HEK293T (cell line): ENCODE measurements at regions not wholly inside any gene's neighbourhood (a gene's known extent, or its start where the extent isn't known, plus 50 kb on each side); places are given as distances from the start of the nearest gene placed in this dataset.

ENCODE experiments used
- ARNT ChIP-seq: fragments of 450-650 bp; IDR thresholded peaks from 2 replicates; pipeline ENCODE4 v1.6.1; 2017; ENCODE audit warnings: mild to moderate bottlenecking
- BHLHE40 ChIP-seq: fragments of 450-650 bp; IDR thresholded peaks from 2 replicates; pipeline ENCODE4 v1.6.1; 2016; ENCODE audit warnings: mild to moderate bottlenecking, moderate library complexity, borderline replicate concordance
- FOXA1 ChIP-seq: fragments of 450-650 bp; IDR thresholded peaks from 2 replicates; pipeline ENCODE4 v1.6.1; 2016; ENCODE audit warnings: mild to moderate bottlenecking
- FOXK2 ChIP-seq: fragments of 450-650 bp; IDR thresholded peaks from 2 replicates; pipeline ENCODE4 v1.6.1; 2016; ENCODE audit warnings: mild to moderate bottlenecking
- FOXM1 ChIP-seq: fragments of 450-650 bp; IDR thresholded peaks from 2 replicates; pipeline ENCODE4 v1.6.1; 2017; ENCODE audit warnings: mild to moderate bottlenecking, borderline replicate concordance
- HDGF ChIP-seq: fragments of 450-650 bp; IDR thresholded peaks from 2 replicates; pipeline ENCODE4 v1.6.1; 2017; ENCODE audit warnings: antibody characterized with exemption, borderline replicate concordance
- LEF1 ChIP-seq: fragments of 450-650 bp; IDR thresholded peaks from 2 replicates; pipeline ENCODE4 v1.6.1; 2017; ENCODE audit warnings: mild to moderate bottlenecking, borderline replicate concordance
- NFRKB ChIP-seq: fragments of 450-650 bp; IDR thresholded peaks from 2 replicates; pipeline ENCODE4 v1.6.1; 2016; ENCODE audit warnings: mild to moderate bottlenecking, moderate library complexity
- SP1 ChIP-seq: fragments of 450-650 bp; IDR thresholded peaks from 2 replicates; pipeline ENCODE4 v1.6.1; 2017
- SUZ12 ChIP-seq: fragments of 450-650 bp; IDR thresholded peaks from 2 replicates; pipeline ENCODE4 v1.6.1; 2016; ENCODE audit warnings: mild to moderate bottlenecking
- TF ChIP-seq, protein P1 (sequence below): fragments of 450-650 bp; IDR thresholded peaks from 2 replicates; pipeline ENCODE4 v1.6.1; 2016

DNA sequence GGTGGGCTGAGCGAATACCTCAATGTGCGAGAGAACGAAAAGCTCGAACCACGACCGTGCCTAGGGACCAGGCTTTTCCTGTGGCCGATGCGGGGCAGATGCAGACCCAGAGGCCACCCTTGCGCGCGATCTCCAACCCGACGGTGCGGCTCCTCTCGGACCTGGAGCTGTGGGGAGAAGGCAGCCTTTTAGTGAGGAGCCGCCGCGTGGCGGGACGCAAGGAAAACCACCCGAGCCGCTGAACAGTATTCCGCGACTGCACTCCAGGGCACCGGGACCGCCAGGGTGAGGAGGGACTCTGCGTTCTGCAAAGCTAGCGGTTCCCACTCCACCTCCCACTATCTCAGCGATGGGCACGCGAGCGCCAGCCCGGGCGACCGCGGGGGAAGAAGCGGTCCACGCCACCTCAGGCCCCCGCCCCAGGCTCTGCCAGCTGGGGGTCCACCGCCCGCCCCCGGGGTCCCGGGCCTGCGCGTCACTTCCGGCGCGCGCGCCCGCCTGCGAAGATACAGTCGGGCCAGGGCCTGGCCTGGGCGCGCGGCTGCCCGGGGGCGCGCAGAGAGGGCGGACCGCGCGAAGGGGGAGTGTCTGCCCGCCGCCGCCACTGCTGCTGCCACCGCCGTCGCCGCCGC lies 66.5 kb upstream of the PRKACB start:
- TF ChIP-seq ARNT (0 out of 2 replicates have a peak, but pooled peaks have one; percentile 46), NFRKB (no peak), SUZ12 (no peak), FOXA1 (no peak), FOXM1 (peak; percentile 76; the same call in 1 of the 2 replicates), SP1 (no peak), LEF1 (no peak), BHLHE40 (no peak), FOXK2 (no peak), HDGF (no peak)
- TF ChIP-seq, protein P1, sequence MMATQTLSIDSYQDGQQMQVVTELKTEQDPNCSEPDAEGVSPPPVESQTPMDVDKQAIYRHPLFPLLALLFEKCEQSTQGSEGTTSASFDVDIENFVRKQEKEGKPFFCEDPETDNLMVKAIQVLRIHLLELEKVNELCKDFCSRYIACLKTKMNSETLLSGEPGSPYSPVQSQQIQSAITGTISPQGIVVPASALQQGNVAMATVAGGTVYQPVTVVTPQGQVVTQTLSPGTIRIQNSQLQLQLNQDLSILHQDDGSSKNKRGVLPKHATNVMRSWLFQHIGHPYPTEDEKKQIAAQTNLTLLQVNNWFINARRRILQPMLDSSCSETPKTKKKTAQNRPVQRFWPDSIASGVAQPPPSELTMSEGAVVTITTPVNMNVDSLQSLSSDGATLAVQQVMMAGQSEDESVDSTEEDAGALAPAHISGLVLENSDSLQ: no peak
